Spleen (tissue), 11 donors: ENCODE measurements at regions not wholly inside any gene's neighbourhood (a gene's known extent, or its start where the extent isn't known, plus 50 kb on each side); places are given as distances from the start of the nearest gene placed in this dataset.
"Not testable (repeated sequence)": the region's sequence is repeated elsewhere in the genome, so short reads cannot be mapped to it uniquely, and the experiment has no call there.

Experiments used
- DNase-seq: peaks from one replicate; pipeline ENCODE4 v3.0.0-alpha.2; 2020
- H3K27ac ChIP-seq, 8 donors: fragments of 200-600 bp; sonication (generic) in 7 of 8; 1 replicate in 4 of 8; 2 replicates in 4 of 8; pipeline versions ENCODE4 v1.5.0 to v1.8.0; 2016 to 2021; ENCODE audit warnings: inconsistent platforms in 4 of 8, mild to moderate bottlenecking in 4 of 8, moderate library complexity in 1 of 8
- H3K27me3 ChIP-seq, 7 donors: fragments of 200-600 bp; sonication (generic) in 6 of 7; replicated peaks in 1 of 7; 1 replicate in 4 of 7; 2 replicates in 3 of 7; pipeline versions ENCODE4 v1.5.0 to v1.8.0; 2016 to 2021; ENCODE audit warnings: inconsistent platforms in 3 of 7, mild to moderate bottlenecking in 1 of 7
- H3K36me3 ChIP-seq, 6 donors: fragments of 200-600 bp; sonication (generic) in 5 of 6; 1 replicate in 4 of 6; 2 replicates in 2 of 6; pipeline versions ENCODE4 v1.5.0 to v1.8.0; 2016 to 2021; ENCODE audit warnings: inconsistent platforms in 2 of 6
- H3K4me1 ChIP-seq, 6 donors: fragments of 200-600 bp; sonication (generic) in 5 of 6; 1 replicate in 3 of 6; 2 replicates in 3 of 6; pipeline versions ENCODE4 v1.5.0 to v1.8.0; 2016 to 2021; ENCODE audit warnings: inconsistent platforms in 3 of 6
- H3K4me3 ChIP-seq, 8 donors: fragments of 200-600 bp; sonication (generic) in 7 of 8; 1 replicate in 4 of 8; 2 replicates in 4 of 8; pipeline versions ENCODE4 v1.5.0 to v1.8.0; 2016 to 2021; ENCODE audit warnings: inconsistent platforms in 4 of 8, mild to moderate bottlenecking in 4 of 8, moderate library complexity in 2 of 8
- H3K9me3 ChIP-seq, 8 donors: fragments of 200-600 bp; sonication (generic) in 7 of 8; 1 replicate in 4 of 8; 2 replicates in 4 of 8; pipeline versions ENCODE4 v1.5.0 to v1.8.0; 2016 to 2021; ENCODE audit warnings: inconsistent platforms in 4 of 8
- CTCF ChIP-seq, 11 experiments: fragments of 200-600 bp in 7 of 11; fragments of 450-650 bp in 4 of 11; sonication (generic) in 4 of 11; IDR thresholded peaks in 8 of 11; conservative IDR thresholded peaks in 3 of 11; 1 replicate in 7 of 11; 2 replicates in 4 of 11; pipeline versions ENCODE4 v1.4.0 to v1.8.0; 2016 to 2021; ENCODE audit warnings: antibody characterized with exemption in 11 of 11, inconsistent platforms in 4 of 11, mild to moderate bottlenecking in 1 of 11
- POLR2A ChIP-seq, 3 donors: fragments of 450-650 bp; IDR thresholded peaks; one replicate each; pipeline ENCODE4 v1.5.1; 2017; ENCODE audit warnings: antibody characterized with exemption in 3 of 3, mild to moderate bottlenecking in 1 of 3
- POLR2AphosphoS5 ChIP-seq, 3 donors: sonication (generic); formaldehyde crosslinking; IDR thresholded peaks; one replicate each; pipeline ENCODE4 v1.5.1; 2017; ENCODE audit warnings: antibody characterized with exemption in 3 of 3
- WGBS, 5 donors: extraction: QIAGEN DNeasy Blood & Tissue Kit in 3 of 5; methylation state at CpG; one replicate each; pipeline versions ENCODE4 v1.1.5 to v1.1.7; 2013 to 2018; 5-methylcytosine and 5-hydroxymethylcytosine counted together
- intact Hi-C: fragments of 100-400 bp; cut with DNase I; formaldehyde crosslinking; loops from one replicate; pipeline ENCODE4 v1.15.0; 2023; ENCODE audit warnings: low total_unique reads
- donor health status: healthy with polysubstance abuse.
- donor health status: DM: no; HTN: no; CAD: no; lungs with moderate emphysema.
- donor health status: DM: no; HTN: no; CAD: no.
- donor health status: Bipolar disorder and iron deficiency.
- donor health status: healthy.
- donor health status: DM: no; HTN: no; CAD: no.
- donor health status: DM: yes; HTN: yes; CAD: no.

GRCh38 chr4:9703391-9703790 is 78.0 kb upstream of the DRD5 start:
- no peak overlapping the region for H3K27ac ChIP-seq
- intact Hi-C loops, result no loop called here
- 6 to 11% (median 9%) methylated on average over 11 of the region's 11 CpGs for WGBS, 5 donors
- no peaks in the 10 kb centered on the region for H3K36me3 ChIP-seq
- peaks cover 0 to 5% (median 0%) of the 10 kb centered on the region in 7 donors for H3K27me3 ChIP-seq
- TF ChIP-seq CTCF (IDR thresholded peaks at IDR 0.05 in 8 of 11, conservative IDR thresholded peaks at IDR 0.05 in 3 of 11) (peak; percentile 27 to 83 (median 59)), POLR2A (IDR thresholded peaks at IDR 0.05) (no peak)
- H3K4me3 ChIP-seq, result no peak overlapping the region
- H3K4me1 ChIP-seq, result peaks cover 0 to 11% (median 3%) of the 10 kb centered on the region in 6 donors
- no peaks in the 10 kb centered on the region for H3K9me3 ChIP-seq
- DNase-seq, result no peak

GRCh38 chr4:9704126-9704525 is 77.3 kb upstream of the DRD5 start:
- H3K36me3 ChIP-seq, H3K27ac ChIP-seq, DNase-seq, H3K9me3 ChIP-seq, H3K27me3 ChIP-seq, intact Hi-C loops, H3K4me3 ChIP-seq: not testable (repeated sequence)
- 80 to 93% (median 85%) methylated on average over 6 of the region's 6 CpGs for WGBS, 5 donors
- peaks cover 0 to 11% (median 3%) of the 10 kb centered on the region in 6 donors for H3K4me1 ChIP-seq

GRCh38 chr4:9704551-9705332 is 76.7 kb upstream of the DRD5 start:
- Histone ChIP-seq H3K27ac (no peak overlapping the region), H3K36me3 (no peaks in the 10 kb centered on the region), H3K4me1 (peaks cover 0 to 11% (median 3%) of the 10 kb centered on the region in 6 donors), H3K4me3 (no peak overlapping the region), H3K27me3 (peaks cover 0 to 5% (median 0%) of the 10 kb centered on the region in 7 donors), H3K9me3 (no peaks in the 10 kb centered on the region)
- TF ChIP-seq POLR2A (IDR thresholded peaks at IDR 0.05) (no peak), POLR2AphosphoS5 (IDR thresholded peaks at IDR 0.05) (no peak), CTCF (IDR thresholded peaks at IDR 0.05 in 8 of 11, conservative IDR thresholded peaks at IDR 0.05 in 3 of 11) (no peak)
- no peak for DNase-seq
- intact Hi-C loops, result no loop called here
- 79 to 87% (median 82%) methylated on average over 13 of the region's 13 CpGs for WGBS, 5 donors

- H3K27ac ChIP-seq, H3K27me3 ChIP-seq, H3K9me3 ChIP-seq, H3K4me3 ChIP-seq, intact Hi-C loops, DNase-seq, H3K36me3 ChIP-seq: not testable (repeated sequence)
- 31 to 43% (median 40%) methylated on average over 5 to 10 of the region's 10 CpGs for WGBS, 5 donors
- TF ChIP-seq POLR2AphosphoS5 (IDR thresholded peaks at IDR 0.05), result peak in 1 of 3 donors; percentile 10
- peaks cover 0 to 11% (median 3%) of the 10 kb centered on the region in 6 donors for H3K4me1 ChIP-seq
Measured at GRCh38 chr4:9707281-9707680, 74.2 kb upstream of the DRD5 start.

- intact Hi-C loops, H3K4me3 ChIP-seq, H3K9me3 ChIP-seq, H3K27me3 ChIP-seq, H3K36me3 ChIP-seq, DNase-seq, H3K27ac ChIP-seq: not testable (repeated sequence)
- H3K4me1 ChIP-seq, result peaks cover 0 to 11% (median 3%) of the 10 kb centered on the region in 6 donors
- WGBS, 5 donors, result 90 to 94% (median 91%) methylated on average over 5 to 15 of the region's 15 CpGs
Measured at GRCh38 chr4:9707936-9708335, 73.5 kb upstream of the DRD5 start.
